GM23338 (cell line): ENCODE measurements at regions not wholly inside any gene's neighbourhood (a gene's known extent, or its start where the extent isn't known, plus 50 kb on each side); places are given as distances from the start of the nearest gene placed in this dataset.

Source experiments
- POLR2AphosphoS5 ChIP-seq: IDR thresholded peaks from 2 replicates; pipeline ENCODE4 v1.6.1; 2016; ENCODE audit warnings: antibody characterized with exemption, low read depth
- TF ChIP-seq, protein P1 (sequence below): fragments of 250-450 bp; sonication (Bioruptor Pico); IDR thresholded peaks from 2 replicates; pipeline ENCODE4 v1.5.0; 2020; ENCODE audit warnings: mild to moderate bottlenecking, moderate library complexity
- TF ChIP-seq, protein P2 (sequence below), 2 experiments: fragments of 200-600 bp in 1 of 2; sonication (generic) in 1 of 2; conservative IDR thresholded peaks; 2 replicates each; pipeline versions ENCODE4 v1.5.1 to v1.6.1; 2016 to 2017; ENCODE audit warnings: antibody characterized with exemption in 2 of 2, low read depth in 2 of 2, mild to moderate bottlenecking in 2 of 2, moderate library complexity in 1 of 2

DNA sequence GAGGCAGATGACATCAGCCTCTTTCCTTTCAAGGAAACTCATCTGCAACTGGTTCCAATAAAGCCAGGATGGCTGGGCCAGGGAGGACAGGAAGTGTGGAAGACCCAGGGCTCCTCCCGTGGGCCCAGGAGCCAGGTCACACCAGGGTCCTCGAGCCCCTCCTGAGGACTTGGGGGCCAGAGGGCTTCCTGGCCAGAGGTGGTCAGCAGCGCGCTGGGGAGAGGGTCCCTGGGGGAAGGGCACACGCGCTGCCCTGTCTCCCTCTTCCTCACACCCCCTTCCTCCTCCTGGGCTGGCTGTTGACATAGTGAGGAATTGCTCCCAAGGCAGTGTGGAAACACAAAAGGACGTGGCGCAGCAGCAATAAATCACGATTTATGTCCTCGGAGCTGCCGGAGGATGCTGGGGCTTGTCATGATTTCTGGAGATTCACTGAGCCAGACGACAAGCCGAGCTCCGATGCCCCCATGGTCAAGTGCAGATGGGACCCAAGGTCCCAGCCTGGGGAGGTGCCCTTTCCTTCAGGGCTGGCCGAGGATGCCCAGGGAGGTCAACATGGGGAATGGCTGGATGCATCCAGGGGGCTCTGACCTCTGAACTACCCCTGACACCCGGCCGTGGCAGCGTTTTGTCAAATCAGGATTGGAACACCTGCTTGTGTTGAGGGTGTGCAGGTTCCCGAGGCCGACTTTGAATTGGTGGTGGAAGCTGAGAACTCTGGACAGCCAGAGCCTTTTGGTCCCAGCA lies 152.6 kb downstream of the IRF8 start:
- TF ChIP-seq, protein P1, sequence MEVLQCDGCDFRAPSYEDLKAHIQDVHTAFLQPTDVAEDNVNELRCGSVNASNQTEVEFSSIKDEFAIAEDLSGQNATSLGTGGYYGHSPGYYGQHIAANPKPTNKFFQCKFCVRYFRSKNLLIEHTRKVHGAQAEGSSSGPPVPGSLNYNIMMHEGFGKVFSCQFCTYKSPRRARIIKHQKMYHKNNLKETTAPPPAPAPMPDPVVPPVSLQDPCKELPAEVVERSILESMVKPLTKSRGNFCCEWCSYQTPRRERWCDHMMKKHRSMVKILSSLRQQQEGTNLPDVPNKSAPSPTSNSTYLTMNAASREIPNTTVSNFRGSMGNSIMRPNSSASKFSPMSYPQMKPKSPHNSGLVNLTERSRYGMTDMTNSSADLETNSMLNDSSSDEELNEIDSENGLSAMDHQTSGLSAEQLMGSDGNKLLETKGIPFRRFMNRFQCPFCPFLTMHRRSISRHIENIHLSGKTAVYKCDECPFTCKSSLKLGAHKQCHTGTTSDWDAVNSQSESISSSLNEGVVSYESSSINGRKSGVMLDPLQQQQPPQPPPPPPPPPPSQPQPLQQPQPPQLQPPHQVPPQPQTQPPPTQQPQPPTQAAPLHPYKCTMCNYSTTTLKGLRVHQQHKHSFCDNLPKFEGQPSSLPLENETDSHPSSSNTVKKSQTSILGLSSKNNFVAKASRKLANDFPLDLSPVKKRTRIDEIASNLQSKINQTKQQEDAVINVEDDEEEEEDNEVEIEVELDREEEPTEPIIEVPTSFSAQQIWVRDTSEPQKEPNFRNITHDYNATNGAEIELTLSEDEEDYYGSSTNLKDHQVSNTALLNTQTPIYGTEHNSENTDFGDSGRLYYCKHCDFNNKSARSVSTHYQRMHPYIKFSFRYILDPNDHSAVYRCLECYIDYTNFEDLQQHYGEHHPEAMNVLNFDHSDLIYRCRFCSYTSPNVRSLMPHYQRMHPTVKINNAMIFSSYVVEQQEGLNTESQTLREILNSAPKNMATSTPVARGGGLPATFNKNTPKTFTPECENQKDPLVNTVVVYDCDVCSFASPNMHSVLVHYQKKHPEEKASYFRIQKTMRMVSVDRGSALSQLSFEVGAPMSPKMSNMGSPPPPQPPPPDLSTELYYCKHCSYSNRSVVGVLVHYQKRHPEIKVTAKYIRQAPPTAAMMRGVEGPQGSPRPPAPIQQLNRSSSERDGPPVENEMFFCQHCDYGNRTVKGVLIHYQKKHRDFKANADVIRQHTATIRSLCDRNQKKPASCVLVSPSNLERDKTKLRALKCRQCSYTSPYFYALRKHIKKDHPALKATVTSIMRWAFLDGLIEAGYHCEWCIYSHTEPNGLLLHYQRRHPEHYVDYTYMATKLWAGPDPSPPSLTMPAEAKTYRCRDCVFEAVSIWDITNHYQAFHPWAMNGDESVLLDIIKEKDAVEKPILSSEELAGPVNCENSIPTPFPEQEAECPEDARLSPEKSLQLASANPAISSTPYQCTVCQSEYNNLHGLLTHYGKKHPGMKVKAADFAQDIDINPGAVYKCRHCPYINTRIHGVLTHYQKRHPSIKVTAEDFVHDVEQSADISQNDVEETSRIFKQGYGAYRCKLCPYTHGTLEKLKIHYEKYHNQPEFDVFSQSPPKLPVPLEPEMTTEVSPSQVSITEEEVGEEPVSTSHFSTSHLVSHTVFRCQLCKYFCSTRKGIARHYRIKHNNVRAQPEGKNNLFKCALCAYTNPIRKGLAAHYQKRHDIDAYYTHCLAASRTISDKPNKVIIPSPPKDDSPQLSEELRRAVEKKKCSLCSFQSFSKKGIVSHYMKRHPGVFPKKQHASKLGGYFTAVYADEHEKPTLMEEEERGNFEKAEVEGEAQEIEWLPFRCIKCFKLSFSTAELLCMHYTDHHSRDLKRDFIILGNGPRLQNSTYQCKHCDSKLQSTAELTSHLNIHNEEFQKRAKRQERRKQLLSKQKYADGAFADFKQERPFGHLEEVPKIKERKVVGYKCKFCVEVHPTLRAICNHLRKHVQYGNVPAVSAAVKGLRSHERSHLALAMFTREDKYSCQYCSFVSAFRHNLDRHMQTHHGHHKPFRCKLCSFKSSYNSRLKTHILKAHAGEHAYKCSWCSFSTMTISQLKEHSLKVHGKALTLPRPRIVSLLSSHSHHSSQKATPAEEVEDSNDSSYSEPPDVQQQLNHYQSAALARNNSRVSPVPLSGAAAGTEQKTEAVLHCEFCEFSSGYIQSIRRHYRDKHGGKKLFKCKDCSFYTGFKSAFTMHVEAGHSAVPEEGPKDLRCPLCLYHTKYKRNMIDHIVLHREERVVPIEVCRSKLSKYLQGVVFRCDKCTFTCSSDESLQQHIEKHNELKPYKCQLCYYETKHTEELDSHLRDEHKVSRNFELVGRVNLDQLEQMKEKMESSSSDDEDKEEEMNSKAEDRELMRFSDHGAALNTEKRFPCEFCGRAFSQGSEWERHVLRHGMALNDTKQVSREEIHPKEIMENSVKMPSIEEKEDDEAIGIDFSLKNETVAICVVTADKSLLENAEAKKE (CRISPR knock-in tag), result no peak
- TF ChIP-seq, protein P2, sequence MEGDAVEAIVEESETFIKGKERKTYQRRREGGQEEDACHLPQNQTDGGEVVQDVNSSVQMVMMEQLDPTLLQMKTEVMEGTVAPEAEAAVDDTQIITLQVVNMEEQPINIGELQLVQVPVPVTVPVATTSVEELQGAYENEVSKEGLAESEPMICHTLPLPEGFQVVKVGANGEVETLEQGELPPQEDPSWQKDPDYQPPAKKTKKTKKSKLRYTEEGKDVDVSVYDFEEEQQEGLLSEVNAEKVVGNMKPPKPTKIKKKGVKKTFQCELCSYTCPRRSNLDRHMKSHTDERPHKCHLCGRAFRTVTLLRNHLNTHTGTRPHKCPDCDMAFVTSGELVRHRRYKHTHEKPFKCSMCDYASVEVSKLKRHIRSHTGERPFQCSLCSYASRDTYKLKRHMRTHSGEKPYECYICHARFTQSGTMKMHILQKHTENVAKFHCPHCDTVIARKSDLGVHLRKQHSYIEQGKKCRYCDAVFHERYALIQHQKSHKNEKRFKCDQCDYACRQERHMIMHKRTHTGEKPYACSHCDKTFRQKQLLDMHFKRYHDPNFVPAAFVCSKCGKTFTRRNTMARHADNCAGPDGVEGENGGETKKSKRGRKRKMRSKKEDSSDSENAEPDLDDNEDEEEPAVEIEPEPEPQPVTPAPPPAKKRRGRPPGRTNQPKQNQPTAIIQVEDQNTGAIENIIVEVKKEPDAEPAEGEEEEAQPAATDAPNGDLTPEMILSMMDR (conservative IDR thresholded peaks at IDR 0.05; ENCODE audit: low read depth in 2 of 2), result no peak
- no peak for TF ChIP-seq POLR2AphosphoS5
